IMR-90 (cell line): ENCODE measurements at regions not wholly inside any gene's neighbourhood (a gene's known extent, or its start where the extent isn't known, plus 50 kb on each side); places are given as distances from the start of the nearest gene placed in this dataset.

Experiments used
- ATAC-seq: fragments of 200-7000 bp; cut with Tn5 transposase; 2 replicates; pipeline ENCODE4 v1.9.1; 2020; ENCODE audit warnings: low read depth, mild to moderate bottlenecking, moderate library complexity
- BruUV-seq: library from RNA; stranded (reverse); fragments of 400-500 nt; replicated peaks from 2 replicates; lab custom pipeline; 2021; lab: Mats Ljungman, UMichigan
- CTCF ChIA-PET: fragments of 300-600 bp; formaldehyde crosslinking; extraction: SDS; loops from one replicate; lab custom pipeline; 2021; ENCODE audit warnings: antibody characterized with exemption; lab: Yijun Ruan, JAX
- POLR2A ChIA-PET: fragments of 300-600 bp; sonication (Branson Sonifier 250); formaldehyde crosslinking; loops from one replicate; lab custom pipeline; 2022; ENCODE audit warnings: antibody characterized with exemption; ENCODE audit not compliant: unreplicated experiment; lab: Charles Lee
- DNase-seq: peaks from one replicate; pipeline ENCODE4 v3.0.0; 2013
- H2AFZ ChIP-seq: replicated peaks from 2 replicates; pipeline ENCODE3; 2013; ENCODE audit warnings: low read length, mild to moderate bottlenecking; ENCODE audit not compliant: poor library complexity
- H2AK5ac ChIP-seq: 2 replicates; pipeline ENCODE4 v1.6.1; 2013; ENCODE audit warnings: low read depth, low read length, inconsistent platforms
- H2AK9ac ChIP-seq: replicated peaks from 2 replicates; pipeline ENCODE3; 2013; ENCODE audit warnings: mild to moderate bottlenecking, low read depth, low read length, moderate library complexity; ENCODE audit not compliant: poor library complexity
- H2BK120ac ChIP-seq: 2 replicates; pipeline ENCODE4 v1.6.1; 2013; ENCODE audit warnings: low read depth, low read length, inconsistent platforms
- H2BK15ac ChIP-seq: 3 replicates; pipeline ENCODE4 v1.6.1; 2013; ENCODE audit warnings: low read depth, low read length, inconsistent platforms
- H2BK20ac ChIP-seq: 2 replicates; pipeline ENCODE4 v1.6.1; 2013; ENCODE audit warnings: low read depth, mild to moderate bottlenecking, inconsistent platforms, low read length, moderate library complexity
- H2BK5ac ChIP-seq: 2 replicates; pipeline ENCODE4 v1.6.1; 2013; ENCODE audit warnings: mild to moderate bottlenecking, low read depth, low read length, inconsistent platforms; ENCODE audit not compliant: poor library complexity, severe bottlenecking
- H3K14ac ChIP-seq: replicated peaks from 2 replicates; pipeline ENCODE4 v1.6.1; 2013; ENCODE audit warnings: low read depth, low read length, inconsistent platforms
- H3K18ac ChIP-seq: 2 replicates; pipeline ENCODE4 v1.6.1; 2013; ENCODE audit warnings: low read depth, low read length, control low read depth
- H3K23ac ChIP-seq: 2 replicates; pipeline ENCODE4 v1.6.1; 2013; ENCODE audit warnings: low read depth, low read length, inconsistent platforms
- H3K27ac ChIP-seq: 2 replicates; pipeline ENCODE4 v1.5.1; 2013; ENCODE audit warnings: mild to moderate bottlenecking, control low read depth, low read length; ENCODE audit not compliant: insufficient read depth
- H3K27me3 ChIP-seq: 2 replicates; pipeline ENCODE4 v1.6.1; 2013; ENCODE audit warnings: low read length; ENCODE audit not compliant: control insufficient read depth, insufficient read depth
- H3K36me3 ChIP-seq: 2 replicates; pipeline ENCODE4 v1.6.1; 2013; ENCODE audit warnings: low read length, mixed read lengths; ENCODE audit not compliant: control insufficient read depth, insufficient read depth
- H3K4ac ChIP-seq: 2 replicates; pipeline ENCODE4 v1.6.1; 2013; ENCODE audit warnings: low read depth, low read length, inconsistent platforms
- H3K4me1 ChIP-seq: 2 replicates; pipeline ENCODE4 v1.6.1; 2013; ENCODE audit warnings: low read length, mixed read lengths; ENCODE audit not compliant: control insufficient read depth, insufficient read depth
- H3K4me2 ChIP-seq: 2 replicates; pipeline ENCODE4 v1.6.1; 2013; ENCODE audit warnings: low read depth, mild to moderate bottlenecking, control low read depth, low read length, moderate library complexity
- H3K4me3 ChIP-seq: 2 replicates; pipeline ENCODE4 v1.5.1; 2013; ENCODE audit warnings: low read depth, mild to moderate bottlenecking, control low read depth, low read length, moderate library complexity; ENCODE audit not compliant: insufficient read depth
- H3K56ac ChIP-seq: 2 replicates; pipeline ENCODE4 v1.6.1; 2013; ENCODE audit warnings: low read length, inconsistent platforms; ENCODE audit not compliant: insufficient read depth; ENCODE audit errors: extremely low read depth
- H3K79me1 ChIP-seq, 2 experiments: 2 replicates each; pipeline ENCODE4 v1.6.1; 2013; ENCODE audit warnings: low read length in 2 of 2, inconsistent platforms in 1 of 2, low read depth in 1 of 2
- H3K9ac ChIP-seq: 2 replicates; pipeline ENCODE4 v1.6.1; 2013; ENCODE audit warnings: low read depth, low read length, control low read depth
- H3K9me1 ChIP-seq: 2 replicates; pipeline ENCODE4 v1.6.1; 2013; ENCODE audit warnings: low read length, inconsistent platforms; ENCODE audit not compliant: insufficient read depth
- H3K9me3 ChIP-seq: 2 replicates; pipeline ENCODE4 v1.6.1; 2013; ENCODE audit warnings: low read length; ENCODE audit not compliant: control insufficient read depth, insufficient read depth
- H4K20me1 ChIP-seq: 2 replicates; pipeline ENCODE4 v1.6.1; 2013; ENCODE audit warnings: low read length, inconsistent platforms; ENCODE audit not compliant: insufficient read depth
- H4K5ac ChIP-seq: 2 replicates; pipeline ENCODE4 v1.6.1; 2013; ENCODE audit warnings: mild to moderate bottlenecking, low read depth, low read length, control low read depth
- H4K8ac ChIP-seq, 2 experiments: 2 replicates each; pipeline ENCODE4 v1.6.1; 2013; ENCODE audit warnings: low read depth in 2 of 2, low read length in 2 of 2, control low read depth in 1 of 2, inconsistent platforms in 1 of 2
- H4K91ac ChIP-seq: 2 replicates; pipeline ENCODE4 v1.6.1; 2013; ENCODE audit warnings: low read depth, low read length, inconsistent platforms; ENCODE audit not compliant: insufficient read depth
- CHD1 ChIP-seq: IDR thresholded peaks from 2 replicates; pipeline ENCODE4 v1.6.1; 2012; ENCODE audit warnings: low read depth, low read length, improper control_type of control experiment
- CTCF ChIP-seq: conservative IDR thresholded peaks from 2 replicates; pipeline ENCODE4 v1.5.1; 2012; ENCODE audit warnings: mild to moderate bottlenecking, low read depth, low read length, improper control_type of control experiment
- MAFK ChIP-seq: IDR thresholded peaks from 2 replicates; pipeline ENCODE4 v1.6.1; 2012; ENCODE audit warnings: low read depth, low read length, improper control_type of control experiment
- MXI1 ChIP-seq: IDR thresholded peaks from 2 replicates; pipeline ENCODE4 v1.6.1; 2012; ENCODE audit warnings: low read depth, mild to moderate bottlenecking, low read length, moderate library complexity, borderline replicate concordance
- RCOR1 ChIP-seq: IDR thresholded peaks from 2 replicates; pipeline ENCODE4 v1.6.1; 2012; ENCODE audit warnings: mild to moderate bottlenecking, low read length, improper control_type of control experiment; ENCODE audit not compliant: insufficient replicate concordance
- WGBS, 2 experiments: methylation state at CpG; one replicate each; pipeline versions ENCODE4 v1.1.5 to v1.1.7; 2013; ENCODE audit warnings: missing lambda C conversion rate in 2 of 2; ENCODE audit not compliant: insufficient read length in 1 of 2; ENCODE audit errors: extremely low coverage in 2 of 2; 5-methylcytosine and 5-hydroxymethylcytosine counted together
- dilution Hi-C: fragments of 300-500 bp; cut with HindIII; formaldehyde crosslinking; loops from one replicate; pipeline ENCODE4 v1.14.3; 2018; ENCODE audit warnings: low sequenced_read_pairs; ENCODE audit not compliant: unreplicated experiment
- in situ Hi-C: fragments of 300-500 bp; cut with MboI; formaldehyde crosslinking; loops from 3 replicates; pipeline ENCODE4 v1.14.3; 2019; ENCODE audit warnings: low sequenced_read_pairs, inconsistent platforms, mixed read lengths
- intact Hi-C: fragments of 100-400 bp; cut with micrococcal nuclease; formaldehyde crosslinking; loops from 2 replicates; pipeline ENCODE4 v1.10.0; 2022

- TF ChIP-seq MAFK (peak; percentile 49), RCOR1 (no peak)
Measured at GRCh38 chr14:50038398-50039119, 77.8 kb downstream of the VCPKMT start (continued).

GRCh38 chr14:50039120-50039517 lies 77.3 kb downstream of the VCPKMT start:
- no peak for DNase-seq
- Histone ChIP-seq H2BK20ac (peak overlapping the region; percentile 97), H2AK9ac (peak overlapping the region; percentile 56), H3K23ac (peak overlapping the region; percentile 68; the same call in 1 of the 2 replicates), H3K27ac (peak overlapping the region; percentile 49), H2AFZ (peak overlapping the region; percentile 77), H2BK5ac (peak overlapping the region; percentile 97), H4K91ac (peak overlapping the region; percentile 98), H3K79me1 (peaks cover 0 to 20% of the 10 kb centered on the region in 2 experiments; a peak in 3 of 4 replicates), H3K56ac (peak overlapping the region; percentile 11; the same call in 1 of the 2 replicates), H3K4me2 (no peak overlapping the region; the same call in 1 of the 2 replicates), H3K14ac (peak overlapping the region; percentile 74), H4K8ac (peak overlapping the region; percentile 66 to 91; a peak in 3 of 4 replicates), H2AK5ac (peak overlapping the region; percentile 84), H3K4ac (peak overlapping the region; percentile 96), H3K9me3 (no peaks in the 10 kb centered on the region), H3K18ac (peak overlapping the region; percentile 4; the same call in 1 of the 2 replicates), H4K20me1 (peaks cover 4% of the 10 kb centered on the region; the same call in 1 of the 2 replicates), H4K5ac (peak overlapping the region; percentile 95; the same call in 1 of the 2 replicates), H3K4me1 (peaks cover 25% of the 10 kb centered on the region), H2BK120ac (peak overlapping the region; percentile 99), H3K9me1 (peaks cover 25% of the 10 kb centered on the region), H3K9ac (no peak overlapping the region), H3K36me3 (no peaks in the 10 kb centered on the region), H2BK15ac (peak overlapping the region; percentile 98; the same call in 2 of the 3 replicates), H3K27me3 (no peaks in the 10 kb centered on the region), H3K4me3 (no peak overlapping the region)
- intact Hi-C loops (loop anchor here (2.0 kb wide), 1 partner anchor 38 kb away; no protein-coding TSS in a partner anchor), in situ Hi-C loops (no loop called here), dilution Hi-C loops (no loop called here)
- TF ChIP-seq MXI1 (no peak), MAFK (peak; percentile 73), CTCF (no peak), CHD1 (no peak)
- BruUV-seq: no TSS peak
- CTCF ChIA-PET: interaction anchor here (0.9 to 2.2 kb wide), 2 partner anchors 11 to 177 kb away, joined by 4 to 12 read pairs; no protein-coding TSS in a partner anchor
- POLR2A ChIA-PET: interaction anchor here (0.5 kb wide), 1 partner anchor 186 kb away, joined by 3 read pairs; no protein-coding TSS in a partner anchor
- 92% methylated on average over 2 of the region's 4 CpGs; no CpG with 5 or more reads in 1 of the 2 experiments for WGBS, 2 experiments
- no peak for ATAC-seq
